DND-41 (cell line): ENCODE measurements at regions not wholly inside any gene's neighbourhood (a gene's known extent, or its start where the extent isn't known, plus 50 kb on each side); places are given as distances from the start of the nearest gene placed in this dataset.

Experiments used
- ATAC-seq: fragments of 200-7000 bp; cut with Tn5 transposase; 3 replicates; pipeline ENCODE4 v1.9.1; 2021; ENCODE audit warnings: low read depth; ENCODE audit not compliant: insufficient read depth
- DNase-seq: peaks from one replicate; pipeline ENCODE4 v3.0.0-alpha.2; 2020
- H2AFZ ChIP-seq: 2 replicates; pipeline ENCODE4 v1.6.0; 2012; ENCODE audit warnings: low read depth, low read length
- H3K27ac ChIP-seq: 2 replicates; pipeline ENCODE4 v1.5.1; 2012; ENCODE audit warnings: low read length, inconsistent platforms
- H3K27me3 ChIP-seq: fragments of 200-600 bp; sonication (generic); 2 replicates; pipeline ENCODE4 v1.6.0; 2012; ENCODE audit warnings: low read length, mild to moderate bottlenecking, inconsistent platforms; ENCODE audit not compliant: insufficient read depth, poor library complexity
- H3K36me3 ChIP-seq: 2 replicates; pipeline ENCODE4 v1.5.1; 2012; ENCODE audit warnings: low read length, inconsistent platforms; ENCODE audit not compliant: insufficient read depth
- H3K4me1 ChIP-seq: 2 replicates; pipeline ENCODE4 v1.5.1; 2012; ENCODE audit warnings: mild to moderate bottlenecking, low read length; ENCODE audit not compliant: insufficient read depth
- H3K4me2 ChIP-seq: 2 replicates; pipeline ENCODE4 v1.6.0; 2012; ENCODE audit warnings: mild to moderate bottlenecking, moderate library complexity, low read length, inconsistent platforms; ENCODE audit not compliant: insufficient read depth
- H3K4me3 ChIP-seq, 2 experiments: fragments of 200-600 bp in 1 of 2; shearing (Covaris generic) in 1 of 2; 2 replicates each; pipeline ENCODE4 v1.5.1; 2012 to 2016; ENCODE audit warnings: inconsistent platforms in 2 of 2, low read length in 2 of 2, mild to moderate bottlenecking in 2 of 2, low read depth in 1 of 2, moderate library complexity in 1 of 2
- H3K79me2 ChIP-seq: 2 replicates; pipeline ENCODE4 v1.6.0; 2012; ENCODE audit warnings: low read length, inconsistent platforms; ENCODE audit not compliant: insufficient read depth
- H3K9ac ChIP-seq: 2 replicates; pipeline ENCODE4 v1.6.0; 2012; ENCODE audit warnings: low read depth, mild to moderate bottlenecking, inconsistent platforms, low read length, moderate library complexity
- H3K9me3 ChIP-seq: 2 replicates; pipeline ENCODE4 v1.5.1; 2012; ENCODE audit warnings: low read length, moderate library complexity, mild to moderate bottlenecking, inconsistent platforms; ENCODE audit not compliant: insufficient read depth, severe bottlenecking
- H4K20me1 ChIP-seq: 2 replicates; pipeline ENCODE4 v1.6.0; 2012; ENCODE audit warnings: low read length; ENCODE audit not compliant: insufficient read depth
- CTCF ChIP-seq: IDR thresholded peaks from 2 replicates; pipeline ENCODE4 v1.5.1; 2012; ENCODE audit warnings: borderline replicate concordance, low read length, moderate library complexity, mild to moderate bottlenecking; ENCODE audit not compliant: poor library complexity, severe bottlenecking; ENCODE audit errors: extremely low read depth
- EZH2 ChIP-seq: IDR thresholded peaks from 3 replicates; pipeline ENCODE4 v1.6.1; 2012; ENCODE audit warnings: borderline replicate concordance, low read depth, mild to moderate bottlenecking, moderate library complexity, low read length, inconsistent platforms; ENCODE audit not compliant: severe bottlenecking

- H3K9ac ChIP-seq, result no peak overlapping the region
- no peak overlapping the region for H3K4me2 ChIP-seq
- H4K20me1 ChIP-seq, result no peaks in the 10 kb centered on the region
- no peaks in the 10 kb centered on the region for H3K9me3 ChIP-seq
- DNase-seq (no peak), ATAC-seq (no peak)
- H2AFZ ChIP-seq, result no peak overlapping the region
- H3K27me3 ChIP-seq, result no peaks in the 10 kb centered on the region
- H3K4me1 ChIP-seq, result no peaks in the 10 kb centered on the region
- no peak overlapping the region for H3K27ac ChIP-seq
- H3K79me2 ChIP-seq, result no peaks in the 10 kb centered on the region
- no peak overlapping the region for H3K4me3 ChIP-seq
- no peaks in the 10 kb centered on the region for H3K36me3 ChIP-seq
- TF ChIP-seq CTCF, result no peak
- TF ChIP-seq EZH2, result no peak
Observed at GRCh38 chr12:13691598-13691997, 289.8 kb downstream of the GRIN2B start.

- no peak overlapping the region for H3K4me3 ChIP-seq
- H3K9me3 ChIP-seq, result no peaks in the 10 kb centered on the region
- no peak for DNase-seq
- H3K9ac ChIP-seq, result no peak overlapping the region
- no peaks in the 10 kb centered on the region for H4K20me1 ChIP-seq
- ATAC-seq, result no peak
- H3K79me2 ChIP-seq, result no peaks in the 10 kb centered on the region
- H3K4me2 ChIP-seq, result no peak overlapping the region
- no peak overlapping the region for H2AFZ ChIP-seq
- no peak for TF ChIP-seq EZH2
- no peak for TF ChIP-seq CTCF
- no peaks in the 10 kb centered on the region for H3K27me3 ChIP-seq
- no peak overlapping the region for H3K27ac ChIP-seq
- no peaks in the 10 kb centered on the region for H3K36me3 ChIP-seq
- H3K4me1 ChIP-seq, result no peaks in the 10 kb centered on the region
Observed at GRCh38 chr12:13687633-13688032, 293.8 kb downstream of the GRIN2B start.

GRCh38 chr12:13686260-13686659 is 295.1 kb downstream of the GRIN2B start:
- no peak overlapping the region for H3K4me3 ChIP-seq
- DNase-seq, result no peak
- H3K9me3 ChIP-seq, result no peaks in the 10 kb centered on the region
- H3K9ac ChIP-seq, result no peak overlapping the region
- no peak overlapping the region for H2AFZ ChIP-seq
- TF ChIP-seq CTCF (no peak), EZH2 (no peak)
- no peaks in the 10 kb centered on the region for H4K20me1 ChIP-seq
- ATAC-seq, result no peak
- no peaks in the 10 kb centered on the region for H3K4me1 ChIP-seq
- H3K4me2 ChIP-seq, result no peak overlapping the region
- H3K27me3 ChIP-seq, result no peaks in the 10 kb centered on the region
- H3K79me2 ChIP-seq, result no peaks in the 10 kb centered on the region
- H3K36me3 ChIP-seq, result no peaks in the 10 kb centered on the region
- H3K27ac ChIP-seq, result no peak overlapping the region

GRCh38 chr12:13680916-13681315 is 300.5 kb downstream of the GRIN2B start:
- no peak for TF ChIP-seq CTCF
- no peak for TF ChIP-seq EZH2
- H3K4me1 ChIP-seq, result no peaks in the 10 kb centered on the region
- no peak overlapping the region for H3K27ac ChIP-seq

More at GRCh38 chr12:13680916-13681315, 300.5 kb downstream of the GRIN2B start:
- Histone ChIP-seq H2AFZ (no peak overlapping the region), H3K4me2 (no peak overlapping the region), H4K20me1 (no peaks in the 10 kb centered on the region), H3K79me2 (no peaks in the 10 kb centered on the region), H3K4me3 (no peak overlapping the region), H3K9me3 (no peaks in the 10 kb centered on the region), H3K36me3 (no peaks in the 10 kb centered on the region), H3K27me3 (no peaks in the 10 kb centered on the region), H3K9ac (no peak overlapping the region)
- no peak for ATAC-seq
- DNase-seq, result no peak
